ENCODE measurements at regions not wholly inside any gene's neighbourhood (a gene's known extent, or its start where the extent isn't known, plus 50 kb on each side); places are given as distances from the start of the nearest gene placed in this dataset.

DNA sequence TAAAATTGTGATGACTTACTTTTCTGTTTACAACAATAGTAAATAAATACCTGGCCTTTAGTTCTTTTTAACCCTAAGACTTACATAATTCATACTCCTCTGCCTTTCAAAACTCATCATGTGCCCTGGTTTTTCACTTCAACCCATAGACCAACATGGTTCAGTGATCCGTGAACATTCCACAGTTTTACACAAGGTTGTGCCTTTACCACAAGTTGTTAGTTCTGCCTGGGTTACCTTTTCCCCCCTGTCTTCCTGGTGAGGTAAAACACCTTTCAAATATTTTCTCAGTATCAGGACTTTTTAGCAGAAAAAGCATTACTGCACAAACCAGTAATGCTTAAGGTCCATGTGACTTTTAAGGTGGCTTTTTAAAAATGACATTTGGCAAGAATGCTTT, 1466.4 kb downstream of the PLA2G4A start:
- TF ChIP-seq POLR2A (IDR thresholded peaks at IDR 0.05; ENCODE audit: low read depth, low read length) (no peak), POLR2AphosphoS5 (IDR thresholded peaks at IDR 0.05; ENCODE audit: low read depth, low read length) (no peak), TAF1 (IDR thresholded peaks at IDR 0.05; ENCODE audit: borderline replicate concordance, low read depth, low read length) (no peak)

Data from GM12892 (cell line).